Activated CD8-positive, alpha-beta memory T cell treated with anti-CD3 and anti-CD28 coated beads for 36 hours (primary cell): ENCODE measurements at regions not wholly inside any gene's neighbourhood (a gene's known extent, or its start where the extent isn't known, plus 50 kb on each side); places are given as distances from the start of the nearest gene placed in this dataset.
"Not testable (repeated sequence)": the region's sequence is repeated elsewhere in the genome, so short reads cannot be mapped to it uniquely, and the experiment has no call there.

Source experiments
- CTCF ChIA-PET: fragments of 350-600 bp; sonication (Branson Sonifier 250); formaldehyde crosslinking; loops from one replicate; lab custom pipeline; 2021; ENCODE audit warnings: antibody characterized with exemption; lab: Charles Lee
- POLR2A ChIA-PET: fragments of 350-600 bp; sonication (Branson Sonifier 250); formaldehyde crosslinking; loops from one replicate; lab custom pipeline; 2021; ENCODE audit warnings: antibody characterized with exemption; lab: Charles Lee

- CTCF ChIA-PET = interaction anchor here (0.7 kb wide), 1 partner anchor 87 kb away, joined by 3 read pairs; no protein-coding TSS in a partner anchor
Measured at GRCh38 chr2:111618978-111619902, 264.8 kb downstream of the ANAPC1 start.

GRCh38 chr2:111620281-111620680 lies 263.7 kb downstream of the ANAPC1 start:
- ChIA-PET POLR2A (no interaction called here), CTCF (interaction anchor here (0.7 kb wide), 1 partner anchor 86 kb away, joined by 3 read pairs; no protein-coding TSS in a partner anchor)

More at GRCh38 chr2:111618978-111619902, 264.8 kb downstream of the ANAPC1 start:
- POLR2A ChIA-PET = no interaction called here

GRCh38 chr2:111622859-111623258 lies 261.1 kb downstream of the ANAPC1 start:
- ChIA-PET CTCF (no interaction called here), POLR2A (no interaction called here)

- ChIA-PET POLR2A (no interaction called here), CTCF (no interaction called here)
Measured at GRCh38 chr2:111623380-111623779, 260.6 kb downstream of the ANAPC1 start.

GRCh38 chr2:111624411-111625156 lies 259.4 kb downstream of the ANAPC1 start:
- ChIA-PET CTCF (no interaction called here), POLR2A (no interaction called here)

- CTCF ChIA-PET, POLR2A ChIA-PET: not testable (repeated sequence)
Measured at GRCh38 chr2:111625157-111625537, 258.8 kb downstream of the ANAPC1 start.

- ChIA-PET CTCF (no interaction called here), POLR2A (no interaction called here)
Measured at GRCh38 chr2:111626037-111626864, 257.7 kb downstream of the ANAPC1 start.

GRCh38 chr2:111626865-111627163 lies 257.2 kb downstream of the ANAPC1 start:
- CTCF ChIA-PET = no interaction called here
- POLR2A ChIA-PET = no interaction called here

GRCh38 chr2:111627256-111627655 lies 256.7 kb downstream of the ANAPC1 start:
- ChIA-PET POLR2A (no interaction called here), CTCF (no interaction called here)

- POLR2A ChIA-PET = no interaction called here
- CTCF ChIA-PET = no interaction called here
Measured at GRCh38 chr2:111628221-111628620, 255.8 kb downstream of the ANAPC1 start.

- POLR2A ChIA-PET = interaction anchor here (0.6 kb wide), 1 partner anchor 109 kb away, joined by 3 read pairs; no protein-coding TSS in a partner anchor
- CTCF ChIA-PET = no interaction called here
Measured at GRCh38 chr2:111629983-111630382, 254.0 kb downstream of the ANAPC1 start.

- CTCF ChIA-PET = no interaction called here
- POLR2A ChIA-PET = no interaction called here
Measured at GRCh38 chr2:111632661-111633060, 251.3 kb downstream of the ANAPC1 start.

- CTCF ChIA-PET = no interaction called here
- POLR2A ChIA-PET = no interaction called here
Measured at GRCh38 chr2:111633189-111633588, 250.8 kb downstream of the ANAPC1 start.

GRCh38 chr2:111633643-111634042 lies 250.3 kb downstream of the ANAPC1 start:
- ChIA-PET POLR2A (no interaction called here), CTCF (no interaction called here)

GRCh38 chr2:111634050-111634794 lies 249.8 kb downstream of the ANAPC1 start:
- CTCF ChIA-PET = no interaction called here
- POLR2A ChIA-PET = no interaction called here

GRCh38 chr2:111634995-111635538 lies 248.9 kb downstream of the ANAPC1 start:
- POLR2A ChIA-PET = no interaction called here

GRCh38 chr2:111636905-111637304 lies 247.1 kb downstream of the ANAPC1 start:
- CTCF ChIA-PET = no interaction called here
- POLR2A ChIA-PET = no interaction called here

More at GRCh38 chr2:111634995-111635538, 248.9 kb downstream of the ANAPC1 start:
- CTCF ChIA-PET = no interaction called here

- CTCF ChIA-PET = interaction anchor here (0.5 kb wide), 1 partner anchor 170 kb away, joined by 3 read pairs; no protein-coding TSS in a partner anchor
- POLR2A ChIA-PET = no interaction called here
Measured at GRCh38 chr2:111638274-111638877, 245.6 kb downstream of the ANAPC1 start.
